ENCODE measurements at regions not wholly inside any gene's neighbourhood (a gene's known extent, or its start where the extent isn't known, plus 50 kb on each side); places are given as distances from the start of the nearest gene placed in this dataset.

GRCh38 chr21:31490443-31490842, 146.4 kb upstream of the TIAM1 start:
- no peaks in the 10 kb centered on the region for H3K36me3 ChIP-seq
- H3K9me3 ChIP-seq: peaks cover 0 to 8% of the 10 kb centered on the region in 2 donors
- no peaks in the 10 kb centered on the region for H3K27me3 ChIP-seq
- no peak overlapping the region for H3K4me3 ChIP-seq
- no peaks in the 10 kb centered on the region for H3K4me1 ChIP-seq
- H3K27ac ChIP-seq: no peak overlapping the region
- TF ChIP-seq CTCF (IDR thresholded peaks at IDR 0.05) (no peak), POLR2A (IDR thresholded peaks at IDR 0.05) (no peak)
- DNase-seq (ENCODE audit: low spot score in 2 of 2): no peak
- intact Hi-C loops (cut with DNase I; ENCODE audit: low total_unique reads): no loop called here

DNA sequence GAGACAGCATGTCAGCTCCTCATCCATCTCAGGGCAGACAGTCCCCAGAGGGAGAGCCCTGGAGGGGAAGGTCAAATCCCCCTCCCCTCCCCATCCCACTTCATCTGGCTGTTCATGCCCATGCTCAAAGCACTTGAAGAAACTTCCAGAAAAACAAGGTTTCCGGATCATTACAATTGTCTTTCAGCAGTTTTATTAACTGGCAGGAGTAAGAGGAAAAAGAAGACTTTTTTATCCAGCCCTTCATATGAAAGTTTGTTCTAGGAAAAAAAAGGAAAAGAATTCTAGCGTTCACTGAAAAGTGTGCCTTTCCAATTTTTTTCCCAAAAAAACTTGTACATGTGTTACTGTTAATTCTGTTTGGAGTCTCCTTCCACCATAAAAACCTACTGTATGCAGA, 145.7 kb upstream of the TIAM1 start:
- H3K27ac ChIP-seq: no peak overlapping the region
- TF ChIP-seq CTCF (IDR thresholded peaks at IDR 0.05) (no peak), POLR2A (IDR thresholded peaks at IDR 0.05) (no peak), POLR2AphosphoS5 (IDR thresholded peaks at IDR 0.05) (no peak)

GRCh38 chr21:31489014-31489413, 145.0 kb upstream of the TIAM1 start:
- Histone ChIP-seq H3K27me3 (no peaks in the 10 kb centered on the region), H3K4me3 (no peak overlapping the region), H3K27ac (no peak overlapping the region), H3K9me3 (peaks cover 6 to 22% of the 10 kb centered on the region in 2 donors), H3K4me1 (no peaks in the 10 kb centered on the region), H3K36me3 (no peaks in the 10 kb centered on the region)
- DNase-seq (ENCODE audit: low spot score in 2 of 2): no peak
- intact Hi-C loops (cut with DNase I; ENCODE audit: low total_unique reads): no loop called here
- TF ChIP-seq POLR2AphosphoS5 (IDR thresholded peaks at IDR 0.05) (no peak), POLR2A (IDR thresholded peaks at IDR 0.05) (no peak), CTCF (IDR thresholded peaks at IDR 0.05) (no peak)

More for the DNA sequence above, 145.7 kb upstream of the TIAM1 start:
- H3K36me3 ChIP-seq: no peaks in the 10 kb centered on the region
- H3K4me1 ChIP-seq: no peaks in the 10 kb centered on the region
- no peak for DNase-seq (ENCODE audit: low spot score in 2 of 2)
- no peaks in the 10 kb centered on the region for H3K27me3 ChIP-seq
- H3K9me3 ChIP-seq: peaks cover 1 to 15% of the 10 kb centered on the region in 2 donors
- H3K4me3 ChIP-seq: no peak overlapping the region
- intact Hi-C loops (cut with DNase I; ENCODE audit: low total_unique reads): no loop called here

DNA sequence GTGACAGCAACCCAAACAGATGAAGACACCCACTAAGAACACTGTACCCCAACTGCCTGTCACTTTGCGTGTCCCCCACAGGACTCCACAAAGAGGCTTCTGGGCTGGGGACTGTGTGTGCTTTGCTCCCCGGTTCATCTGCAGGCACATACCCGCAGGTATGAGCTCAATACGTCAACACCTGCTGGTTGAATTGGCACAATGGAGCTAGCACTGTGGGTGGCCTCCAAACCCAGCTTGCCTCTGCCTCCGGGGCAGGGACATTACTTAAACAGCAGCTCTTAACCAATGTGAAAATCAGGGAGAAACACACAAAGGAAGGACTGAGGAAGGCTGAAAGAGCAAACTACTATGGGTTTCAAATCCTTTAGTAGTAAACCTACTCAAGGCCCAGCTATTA, 140.2 kb upstream of the TIAM1 start:
- H3K9me3 ChIP-seq: peaks cover 18 to 40% of the 10 kb centered on the region in 2 donors
- DNase-seq (ENCODE audit: low spot score in 2 of 2): no peak

DNA sequence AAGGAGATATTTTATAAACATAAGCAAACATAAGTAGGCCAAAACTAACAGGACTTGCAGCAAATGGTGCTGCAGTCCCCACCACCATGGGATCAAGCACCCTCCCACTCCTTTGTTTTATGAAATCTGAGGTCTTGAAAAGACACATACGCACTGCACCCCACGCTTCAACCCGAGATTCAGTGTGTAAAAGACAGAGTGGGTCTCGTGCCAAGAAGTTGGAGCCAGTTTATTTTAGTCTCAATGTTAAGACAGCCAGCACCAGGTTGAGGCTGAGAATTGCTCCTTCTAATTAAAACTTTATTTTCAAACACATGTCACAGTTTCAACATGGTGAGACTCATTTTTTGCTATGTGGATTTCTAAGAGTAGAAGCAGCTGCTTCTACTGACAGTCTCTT, 139.1 kb upstream of the TIAM1 start:
- H3K4me1 ChIP-seq: no peaks in the 10 kb centered on the region
- H3K4me3 ChIP-seq: no peak overlapping the region
- no peak for DNase-seq (ENCODE audit: low spot score in 2 of 2)
- H3K36me3 ChIP-seq: no peaks in the 10 kb centered on the region
- intact Hi-C loops (cut with DNase I; ENCODE audit: low total_unique reads): no loop called here
- H3K9me3 ChIP-seq: peaks cover 18 to 40% of the 10 kb centered on the region in 2 donors
- H3K27me3 ChIP-seq: no peaks in the 10 kb centered on the region
- no peak overlapping the region for H3K27ac ChIP-seq
- TF ChIP-seq POLR2A (IDR thresholded peaks at IDR 0.05): no peak

More for the DNA sequence above, 140.2 kb upstream of the TIAM1 start:
- no peaks in the 10 kb centered on the region for H3K27me3 ChIP-seq
- H3K27ac ChIP-seq: no peak overlapping the region
- H3K4me3 ChIP-seq: no peak overlapping the region
- no peaks in the 10 kb centered on the region for H3K4me1 ChIP-seq
- no peaks in the 10 kb centered on the region for H3K36me3 ChIP-seq
- intact Hi-C loops (cut with DNase I; ENCODE audit: low total_unique reads): no loop called here
- no peak for TF ChIP-seq CTCF (IDR thresholded peaks at IDR 0.05)
- TF ChIP-seq POLR2A (IDR thresholded peaks at IDR 0.05): no peak
- no peak for TF ChIP-seq POLR2AphosphoS5 (IDR thresholded peaks at IDR 0.05)

DNA sequence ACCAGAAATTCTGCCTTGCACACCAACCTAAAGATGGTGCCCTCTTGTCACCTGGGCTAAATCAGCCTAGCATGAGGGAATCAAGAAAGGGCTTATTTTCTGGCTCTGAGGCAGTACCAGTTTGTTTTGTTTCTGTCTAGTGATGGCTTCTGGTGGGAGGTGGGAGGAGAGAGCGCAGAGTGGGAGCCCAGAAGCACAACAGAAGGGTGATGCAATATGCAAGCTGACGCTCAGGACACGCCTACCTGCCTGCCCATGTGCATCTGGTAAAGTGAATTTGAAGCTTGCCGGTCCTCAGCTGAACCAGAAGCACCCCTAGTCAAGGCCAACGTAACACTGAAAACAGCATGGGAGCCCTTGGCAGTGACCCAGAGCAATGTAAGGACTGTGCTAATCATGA, 138.4 kb upstream of the TIAM1 start:
- intact Hi-C loops (cut with DNase I; ENCODE audit: low total_unique reads): no loop called here
- peaks cover 18 to 40% of the 10 kb centered on the region in 2 donors for H3K9me3 ChIP-seq

More for the DNA sequence above, 138.4 kb upstream of the TIAM1 start:
- TF ChIP-seq CTCF (IDR thresholded peaks at IDR 0.05): no peak
- no peak for TF ChIP-seq POLR2A (IDR thresholded peaks at IDR 0.05)
- TF ChIP-seq POLR2AphosphoS5 (IDR thresholded peaks at IDR 0.05): no peak
- no peak overlapping the region for H3K27ac ChIP-seq
- no peak for DNase-seq (ENCODE audit: low spot score in 2 of 2)
- H3K36me3 ChIP-seq: no peaks in the 10 kb centered on the region
- no peaks in the 10 kb centered on the region for H3K27me3 ChIP-seq
- no peaks in the 10 kb centered on the region for H3K4me1 ChIP-seq
- no peak overlapping the region for H3K4me3 ChIP-seq
